MCF 10A (cell line): ENCODE measurements at regions not wholly inside any gene's neighbourhood (a gene's known extent, or its start where the extent isn't known, plus 50 kb on each side); places are given as distances from the start of the nearest gene placed in this dataset.

Experiments used
- BruUV-seq: library from RNA; stranded (reverse); fragments of 400-500 nt; replicated peaks from 2 replicates; lab custom pipeline; 2021; lab: Mats Ljungman, UMichigan
- CTCF ChIA-PET: fragments of 300-600 bp; sonication (Branson Sonifier 250); formaldehyde crosslinking; extraction: SDS; loops from one replicate; lab custom pipeline; 2021; ENCODE audit warnings: antibody characterized with exemption, inconsistent platforms; lab: Yijun Ruan, JAX
- POLR2A ChIA-PET: fragments of 300-600, 350-650 bp; sonication (Branson Sonifier 250); formaldehyde crosslinking; extraction: SDS; loops from one replicate; lab custom pipeline; 2020; ENCODE audit warnings: antibody characterized with exemption, inconsistent platforms; lab: Yijun Ruan, JAX
- DNase-seq: peaks from one replicate; pipeline ENCODE4 v3.0.0-alpha.2; 2018; ENCODE audit not compliant: unreplicated experiment
- H3K27ac Mint-ChIP-seq: one replicate; pipeline ENCODE4 v1.8.0; 2022; ENCODE audit warnings: mild to moderate bottlenecking, low read depth, mixed read lengths; ENCODE audit not compliant: unreplicated experiment
- H3K27me3 Mint-ChIP-seq: one replicate; pipeline ENCODE4 v1.8.0; 2022; ENCODE audit warnings: mixed read lengths; ENCODE audit not compliant: insufficient read depth, unreplicated experiment
- H3K36me3 Mint-ChIP-seq: one replicate; pipeline ENCODE4 v1.8.0; 2022; ENCODE audit warnings: mild to moderate bottlenecking, moderate library complexity, mixed read lengths; ENCODE audit not compliant: insufficient read depth, unreplicated experiment
- H3K4me1 Mint-ChIP-seq: one replicate; pipeline ENCODE4 v1.8.0; 2022; ENCODE audit warnings: mixed read lengths; ENCODE audit not compliant: insufficient read depth, unreplicated experiment
- H3K4me3 Mint-ChIP-seq: one replicate; pipeline ENCODE4 v1.8.0; 2022; ENCODE audit warnings: mild to moderate bottlenecking, moderate library complexity, mixed read lengths; ENCODE audit not compliant: unreplicated experiment
- H3K9me3 Mint-ChIP-seq: one replicate; pipeline ENCODE4 v1.8.0; 2022; ENCODE audit warnings: mixed read lengths; ENCODE audit not compliant: unreplicated experiment
- intact Hi-C: fragments of 100-400 bp; cut with micrococcal nuclease; formaldehyde crosslinking; loops from 2 replicates; pipeline ENCODE4 v1.14.1; 2022
- TF ChIP-seq, protein P1 (sequence below): fragments of 200-600 bp; IDR thresholded peaks from one replicate; pipeline ENCODE4 v1.8.0; 2022; ENCODE audit warnings: antibody characterized with exemption, mild to moderate bottlenecking; ENCODE audit not compliant: unreplicated experiment

DNA sequence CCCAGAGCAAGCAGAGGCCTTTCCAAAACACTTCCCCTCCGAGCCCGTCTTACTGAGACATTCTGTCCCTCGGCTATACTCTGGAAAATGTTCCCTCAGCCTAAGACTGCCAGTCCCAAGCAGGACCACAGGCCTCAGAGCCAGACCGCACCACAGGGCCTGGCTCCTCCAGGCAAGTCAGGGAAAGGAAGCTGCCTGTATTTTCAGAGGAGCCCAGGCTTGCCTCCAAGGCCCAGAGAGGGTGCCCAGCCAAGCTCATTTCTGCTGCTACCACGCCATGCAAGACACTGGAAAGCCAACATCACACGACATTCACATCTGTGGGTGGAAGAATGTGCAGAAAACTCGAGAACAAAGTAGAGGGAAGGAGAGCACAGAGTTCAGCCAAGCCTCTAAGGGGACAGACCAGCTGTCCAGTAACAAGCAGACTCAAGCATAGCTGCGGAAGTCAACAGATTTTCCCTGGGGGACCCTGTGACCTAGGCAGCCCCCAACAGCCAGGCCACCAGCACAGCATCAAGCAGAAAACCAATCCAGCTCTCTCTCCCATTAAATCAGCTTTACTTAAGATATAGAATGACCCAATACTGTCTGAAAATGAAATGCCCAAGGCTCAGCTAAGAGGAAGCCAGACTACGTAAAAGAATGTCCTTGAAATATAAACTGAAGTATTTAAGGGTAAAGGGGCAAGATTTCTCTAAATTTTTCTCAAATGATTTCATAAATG, 123.9 kb downstream of the ZFP36L2 start:
- intact Hi-C loops, result no loop called here
- H3K4me1 Mint-ChIP-seq, result peaks cover 19% of the 10 kb centered on the region
- H3K36me3 Mint-ChIP-seq, result no peaks in the 10 kb centered on the region
- no peak overlapping the region for H3K4me3 Mint-ChIP-seq
- ChIA-PET POLR2A (interaction anchor here (0.6 to 1.7 kb wide), 5 partner anchors 9 to 61 kb away, joined by 3 to 5 read pairs (median 4); no protein-coding TSS in a partner anchor), CTCF (interaction anchor here (0.6 to 1.4 kb wide), 2 partner anchors 10 to 65 kb away, joined by 3 read pairs; no protein-coding TSS in a partner anchor)
- no peaks in the 10 kb centered on the region for H3K27me3 Mint-ChIP-seq
- no peak overlapping the region for H3K27ac Mint-ChIP-seq
- H3K9me3 Mint-ChIP-seq, result peaks cover 8% of the 10 kb centered on the region
- TF ChIP-seq, protein P1, sequence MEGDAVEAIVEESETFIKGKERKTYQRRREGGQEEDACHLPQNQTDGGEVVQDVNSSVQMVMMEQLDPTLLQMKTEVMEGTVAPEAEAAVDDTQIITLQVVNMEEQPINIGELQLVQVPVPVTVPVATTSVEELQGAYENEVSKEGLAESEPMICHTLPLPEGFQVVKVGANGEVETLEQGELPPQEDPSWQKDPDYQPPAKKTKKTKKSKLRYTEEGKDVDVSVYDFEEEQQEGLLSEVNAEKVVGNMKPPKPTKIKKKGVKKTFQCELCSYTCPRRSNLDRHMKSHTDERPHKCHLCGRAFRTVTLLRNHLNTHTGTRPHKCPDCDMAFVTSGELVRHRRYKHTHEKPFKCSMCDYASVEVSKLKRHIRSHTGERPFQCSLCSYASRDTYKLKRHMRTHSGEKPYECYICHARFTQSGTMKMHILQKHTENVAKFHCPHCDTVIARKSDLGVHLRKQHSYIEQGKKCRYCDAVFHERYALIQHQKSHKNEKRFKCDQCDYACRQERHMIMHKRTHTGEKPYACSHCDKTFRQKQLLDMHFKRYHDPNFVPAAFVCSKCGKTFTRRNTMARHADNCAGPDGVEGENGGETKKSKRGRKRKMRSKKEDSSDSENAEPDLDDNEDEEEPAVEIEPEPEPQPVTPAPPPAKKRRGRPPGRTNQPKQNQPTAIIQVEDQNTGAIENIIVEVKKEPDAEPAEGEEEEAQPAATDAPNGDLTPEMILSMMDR, result no peak
- DNase-seq, result no peak
- BruUV-seq, result no TSS peak

DNA sequence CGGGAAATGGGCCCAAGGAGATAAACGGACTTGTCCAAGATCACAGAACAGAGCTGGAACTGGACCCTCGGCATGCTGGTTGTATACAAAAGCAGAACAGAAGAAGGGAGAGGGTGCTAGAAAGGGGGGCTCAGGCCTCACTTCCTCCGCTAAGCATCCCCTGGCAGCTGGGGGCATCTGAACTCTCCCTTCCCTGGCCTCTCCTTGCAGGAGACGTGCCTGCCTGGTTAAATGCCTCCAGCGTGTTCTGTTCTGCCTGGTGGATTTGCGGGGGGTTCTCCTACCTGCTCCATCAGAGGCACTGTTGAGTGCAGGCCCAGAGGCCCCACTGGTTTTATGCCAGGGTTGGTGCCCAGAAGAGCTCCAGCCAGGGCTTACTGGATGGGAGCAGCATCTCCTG, 124.7 kb downstream of the ZFP36L2 start:
- Mint-ChIP-seq H3K27me3 (no peaks in the 10 kb centered on the region), H3K36me3 (no peaks in the 10 kb centered on the region), H3K27ac (no peak overlapping the region), H3K9me3 (peaks cover 8% of the 10 kb centered on the region), H3K4me1 (peaks cover 12% of the 10 kb centered on the region), H3K4me3 (no peak overlapping the region)
- intact Hi-C loops, result no loop called here
- no TSS peak for BruUV-seq
- TF ChIP-seq, protein P1, result no peak
- CTCF ChIA-PET, result interaction anchor here (1.4 kb wide), 1 partner anchor 11 kb away, joined by 3 read pairs; no protein-coding TSS in a partner anchor
- no peak for DNase-seq
- POLR2A ChIA-PET, result interaction anchor here (0.6 to 1.7 kb wide), 2 partner anchors 9 to 20 kb away, joined by 4 to 5 read pairs; no protein-coding TSS in a partner anchor

DNA sequence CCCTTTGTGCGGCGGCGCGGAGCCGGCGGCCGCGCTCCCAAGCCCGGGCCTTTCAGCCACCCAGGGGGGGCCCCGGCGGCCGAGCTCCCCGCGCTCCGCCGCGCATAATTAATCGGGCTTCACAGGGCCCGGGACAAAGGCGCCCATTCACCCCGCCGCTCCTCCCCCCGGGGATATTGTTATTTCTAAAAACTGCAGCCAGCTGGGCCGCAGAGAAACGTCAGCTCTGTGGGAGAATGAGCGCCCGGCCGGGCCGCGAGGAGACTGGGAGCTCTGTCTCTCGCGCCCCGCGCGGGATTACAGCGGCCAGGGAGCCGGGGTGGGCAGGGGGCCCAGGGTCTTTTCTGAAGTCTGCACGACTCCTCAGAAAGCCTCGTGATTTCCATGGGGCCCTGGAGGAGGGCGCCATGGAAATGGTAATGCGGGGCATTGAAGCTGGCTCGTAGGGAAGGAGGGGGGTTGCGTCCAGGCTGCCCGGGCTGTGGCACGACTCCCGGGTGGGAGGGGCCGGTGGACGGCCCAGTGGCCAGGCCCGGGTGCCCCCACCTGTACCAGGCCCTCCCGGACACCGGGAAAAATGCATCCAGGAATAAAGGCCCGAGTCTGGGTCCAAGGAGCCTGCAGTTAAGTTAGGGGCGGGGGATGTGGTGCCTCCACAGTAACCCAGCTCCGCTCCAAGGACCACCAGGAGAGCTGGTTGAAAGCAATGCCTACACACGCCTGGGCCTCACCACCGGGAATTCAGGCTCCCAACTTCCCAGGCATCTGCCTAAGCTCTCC, 125.3 kb downstream of the ZFP36L2 start:
- H3K36me3 Mint-ChIP-seq, result no peaks in the 10 kb centered on the region
- no peaks in the 10 kb centered on the region for H3K27me3 Mint-ChIP-seq
- BruUV-seq, result no TSS peak
- ChIA-PET CTCF (no interaction called here), POLR2A (interaction anchor here (1.7 kb wide), 1 partner anchor 20 kb away, joined by 5 read pairs; no protein-coding TSS in a partner anchor)
- peaks cover 8% of the 10 kb centered on the region for H3K9me3 Mint-ChIP-seq
- intact Hi-C loops, result no loop called here
- H3K4me3 Mint-ChIP-seq, result no peak overlapping the region
- TF ChIP-seq, protein P1, result no peak
- no peak overlapping the region for H3K27ac Mint-ChIP-seq
- H3K4me1 Mint-ChIP-seq, result peaks cover 6% of the 10 kb centered on the region
- no peak for DNase-seq

DNA sequence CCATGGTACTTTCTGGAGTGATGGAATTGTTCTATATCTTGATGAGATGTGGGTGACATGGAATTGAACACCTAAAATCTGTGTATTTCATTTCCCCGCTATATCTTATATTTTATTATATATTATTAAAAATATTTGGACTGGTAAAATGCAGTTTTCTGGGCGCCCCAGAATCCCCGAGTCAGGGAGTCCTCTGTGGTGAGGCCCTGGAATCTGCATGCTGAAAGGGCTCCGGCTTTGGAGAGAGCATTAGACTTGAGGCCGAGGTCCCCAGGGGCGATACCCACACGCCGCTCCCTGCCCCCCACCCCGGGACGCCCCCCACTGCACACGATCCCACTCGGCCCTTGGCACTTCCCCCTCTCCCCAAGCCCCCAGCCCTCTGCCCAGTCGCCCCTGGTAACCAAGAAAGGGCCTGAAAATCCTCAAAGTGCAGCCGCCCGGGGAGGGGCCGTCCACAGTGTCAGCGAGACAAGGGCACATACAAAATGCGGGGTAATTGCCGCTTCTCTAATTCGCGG, 126.0 kb downstream of the ZFP36L2 start:
- ChIA-PET POLR2A (no interaction called here), CTCF (no interaction called here)
- Mint-ChIP-seq H3K4me1 (no peaks in the 10 kb centered on the region), H3K36me3 (no peaks in the 10 kb centered on the region), H3K9me3 (peaks cover 8% of the 10 kb centered on the region), H3K27ac (no peak overlapping the region), H3K27me3 (no peaks in the 10 kb centered on the region), H3K4me3 (no peak overlapping the region)
- DNase-seq, result no peak
- intact Hi-C loops, result no loop called here
- BruUV-seq, result no TSS peak
- TF ChIP-seq, protein P1, result no peak
